ENCODE measurements at regions not wholly inside any gene's neighbourhood (a gene's known extent, or its start where the extent isn't known, plus 50 kb on each side); places are given as distances from the start of the nearest gene placed in this dataset.

- no peak for DNase-seq (ENCODE audit: low spot score)
These were observed 81.7 kb upstream of the ANO1 start for GRCh38 chr11:69996451-69996850.

- no peak for DNase-seq (ENCODE audit: low spot score)
These were observed 80.8 kb upstream of the ANO1 start for GRCh38 chr11:69997352-69997751.

GRCh38 chr11:69999721-70000120 lies 78.4 kb upstream of the ANO1 start:
- no peak for DNase-seq (ENCODE audit: low spot score)

- no peak for DNase-seq (ENCODE audit: low spot score)
These were observed 77.9 kb upstream of the ANO1 start for GRCh38 chr11:70000228-70000627.

- DNase-seq (ENCODE audit: low spot score) = no peak
These were observed 76.9 kb upstream of the ANO1 start for GRCh38 chr11:70001246-70001645.

- DNase-seq (ENCODE audit: low spot score) = peak; percentile 81
These were observed 75.7 kb upstream of the ANO1 start for GRCh38 chr11:70002433-70002832.

GRCh38 chr11:70005107-70005818 lies 72.9 kb upstream of the ANO1 start:
- DNase-seq (ENCODE audit: low spot score) = no peak

- no peak for DNase-seq (ENCODE audit: low spot score)
These were observed 70.3 kb upstream of the ANO1 start for GRCh38 chr11:70007796-70008195.

- no peak for DNase-seq (ENCODE audit: low spot score)
These were observed 67.3 kb upstream of the ANO1 start for GRCh38 chr11:70010774-70011173.

- DNase-seq (ENCODE audit: low spot score) = no peak
These were observed 65.9 kb upstream of the ANO1 start for GRCh38 chr11:70012134-70012733.

- DNase-seq (ENCODE audit: low spot score) = no peak
These were observed 63.8 kb upstream of the ANO1 start for GRCh38 chr11:70014291-70014690.

GRCh38 chr11:70016666-70017367 lies 61.3 kb upstream of the ANO1 start:
- DNase-seq (ENCODE audit: low spot score) = no peak

- no peak for DNase-seq (ENCODE audit: low spot score)
These were observed 59.3 kb upstream of the ANO1 start for GRCh38 chr11:70018816-70019215.

GRCh38 chr11:70019576-70020011 lies 58.5 kb upstream of the ANO1 start:
- DNase-seq (ENCODE audit: low spot score) = no peak

GRCh38 chr11:70020336-70021214 lies 57.5 kb upstream of the ANO1 start:
- DNase-seq (ENCODE audit: low spot score) = no peak

GRCh38 chr11:70021586-70021985 lies 56.5 kb upstream of the ANO1 start:
- DNase-seq (ENCODE audit: low spot score) = no peak

- no peak for DNase-seq (ENCODE audit: low spot score)
These were observed 53.9 kb upstream of the ANO1 start for GRCh38 chr11:70024036-70024772.

GRCh38 chr11:70024773-70025045 lies 53.4 kb upstream of the ANO1 start:
- no peak for DNase-seq (ENCODE audit: low spot score)

- DNase-seq (ENCODE audit: low spot score) = no peak
These were observed 52.8 kb upstream of the ANO1 start for GRCh38 chr11:70025308-70025707.

- DNase-seq (ENCODE audit: low spot score) = no peak
These were observed 52.1 kb upstream of the ANO1 start for GRCh38 chr11:70026012-70026411.

GRCh38 chr11:70026726-70027125 lies 51.4 kb upstream of the ANO1 start:
- DNase-seq (ENCODE audit: low spot score) = no peak

- no peak for DNase-seq (ENCODE audit: low spot score)
These were observed 50.7 kb upstream of the ANO1 start for GRCh38 chr11:70027451-70027850.
